ENCODE measurements at regions not wholly inside any gene's neighbourhood (a gene's known extent, or its start where the extent isn't known, plus 50 kb on each side); places are given as distances from the start of the nearest gene placed in this dataset.
"Not testable (repeated sequence)": the region's sequence is repeated elsewhere in the genome, so short reads cannot be mapped to it uniquely, and the experiment has no call there.

DNA sequence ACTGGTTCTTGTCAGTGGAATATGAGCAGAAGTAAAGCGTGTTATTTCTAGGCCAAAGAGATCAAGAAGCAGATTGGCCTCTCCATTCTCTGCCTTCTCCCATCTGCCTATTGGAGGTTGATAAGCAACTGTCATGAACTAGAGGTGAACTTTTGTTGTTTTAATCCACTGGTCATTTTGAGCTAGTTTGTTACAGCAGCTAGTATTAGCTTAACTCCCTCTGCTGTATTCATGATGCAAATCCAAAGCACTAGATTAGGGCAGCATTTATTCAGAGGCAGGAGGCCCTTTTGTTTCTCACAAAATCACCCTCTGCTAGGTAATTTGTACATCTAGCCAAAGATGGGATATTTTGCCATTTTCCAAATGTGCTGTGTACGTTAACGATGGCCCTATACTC, 97.3 kb upstream of the DPT start:
- no peak for DNase-seq (ENCODE audit: low read depth)

DNA sequence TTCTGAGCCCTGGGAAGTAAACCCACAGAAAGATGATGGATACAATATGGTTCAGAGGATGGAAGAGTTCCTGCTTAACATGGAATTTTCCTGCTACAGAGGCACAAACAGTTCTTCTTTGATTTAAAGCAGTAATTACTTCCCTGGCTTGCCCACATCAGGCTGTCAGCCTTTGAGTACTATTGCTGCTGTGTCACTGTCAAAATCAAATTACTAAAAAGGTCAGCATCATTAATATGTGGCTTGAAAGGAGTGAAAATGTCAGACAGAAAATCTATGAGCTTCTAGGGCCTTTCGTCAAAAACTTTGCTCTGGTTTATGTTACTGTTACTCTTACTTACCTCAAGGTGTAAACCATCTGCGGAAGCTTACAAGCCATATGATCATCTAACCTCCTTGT, 98.6 kb upstream of the DPT start:
- DNase-seq (ENCODE audit: low read depth): no peak

DNA sequence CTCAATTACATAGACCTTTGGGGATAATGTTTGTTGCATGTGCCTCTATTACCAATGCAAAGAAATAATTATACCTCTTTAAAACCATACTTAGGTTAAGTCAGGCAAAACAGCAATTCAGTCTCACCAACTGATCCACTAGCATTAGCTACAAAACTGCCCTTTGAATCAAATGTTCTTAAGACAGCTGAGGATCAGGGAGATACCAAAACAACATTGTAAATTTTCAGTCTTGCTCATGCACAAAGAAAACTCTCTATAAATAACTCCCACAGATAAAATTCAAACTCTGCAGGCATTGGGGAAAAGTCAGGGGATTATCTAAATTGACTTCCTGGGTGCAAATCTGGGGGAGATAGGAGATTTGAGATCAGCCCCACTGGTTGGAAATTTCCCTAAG, 100.9 kb upstream of the DPT start:
- DNase-seq (ENCODE audit: low read depth): no peak

DNA sequence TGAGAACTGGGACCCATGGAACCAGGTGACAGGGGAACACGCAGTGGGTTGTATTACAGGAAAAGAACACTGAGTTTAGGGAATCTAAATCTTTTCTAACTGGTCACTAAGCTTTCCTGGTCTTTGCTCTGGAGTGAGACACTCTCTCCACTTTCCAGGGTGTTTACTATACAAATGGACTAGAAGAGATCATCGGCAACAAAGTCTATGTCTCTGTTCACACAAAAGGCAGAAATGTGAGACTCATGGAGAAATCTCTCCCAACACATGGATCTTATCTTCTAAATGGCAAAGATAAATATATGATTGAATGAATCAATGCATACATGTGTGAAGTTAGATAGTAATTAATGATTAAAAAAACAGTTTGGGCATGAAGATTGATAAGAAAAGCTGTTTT, 101.6 kb upstream of the DPT start:
- DNase-seq (ENCODE audit: low read depth): no peak

DNA sequence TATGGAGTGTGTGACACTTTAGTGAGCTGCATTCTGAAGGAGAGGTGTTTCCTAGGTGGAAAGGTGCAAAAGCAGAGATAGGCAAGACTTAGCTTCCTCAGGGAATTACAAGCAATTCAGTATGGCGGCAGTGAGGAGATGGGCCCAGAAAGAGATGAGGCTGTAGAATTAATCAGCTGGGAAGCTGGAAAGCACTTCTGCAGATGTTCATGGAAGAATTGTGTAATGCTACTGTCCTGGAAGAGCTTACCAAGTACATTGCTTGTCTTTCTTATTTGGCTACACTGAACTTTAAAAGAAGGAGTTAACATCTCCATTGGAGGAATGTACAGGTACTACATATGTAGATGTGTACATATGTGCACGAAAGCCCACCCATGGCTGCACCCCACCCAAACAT, 103.7 kb upstream of the DPT start:
- no peak for DNase-seq (ENCODE audit: low read depth)

DNA sequence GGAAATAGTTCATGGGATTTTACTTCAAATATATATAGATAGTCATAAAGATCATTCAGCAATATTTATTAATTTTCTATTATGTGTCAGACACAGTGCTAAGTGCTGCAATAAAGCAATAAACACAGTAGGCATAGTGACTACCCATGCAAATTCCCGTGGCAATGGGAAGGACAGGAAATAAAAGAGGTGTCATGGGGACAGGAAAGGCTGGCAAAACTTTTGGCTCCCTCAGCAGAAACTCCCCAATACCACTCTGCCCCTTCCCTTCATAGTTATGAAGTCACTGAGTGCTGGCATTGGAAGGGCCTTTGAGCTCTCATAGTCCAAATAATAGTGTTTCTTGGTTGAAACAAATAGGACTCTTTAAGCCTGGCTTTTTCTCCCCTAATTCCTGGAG, 104.4 kb upstream of the DPT start:
- no peak for DNase-seq (ENCODE audit: low read depth)

DNA sequence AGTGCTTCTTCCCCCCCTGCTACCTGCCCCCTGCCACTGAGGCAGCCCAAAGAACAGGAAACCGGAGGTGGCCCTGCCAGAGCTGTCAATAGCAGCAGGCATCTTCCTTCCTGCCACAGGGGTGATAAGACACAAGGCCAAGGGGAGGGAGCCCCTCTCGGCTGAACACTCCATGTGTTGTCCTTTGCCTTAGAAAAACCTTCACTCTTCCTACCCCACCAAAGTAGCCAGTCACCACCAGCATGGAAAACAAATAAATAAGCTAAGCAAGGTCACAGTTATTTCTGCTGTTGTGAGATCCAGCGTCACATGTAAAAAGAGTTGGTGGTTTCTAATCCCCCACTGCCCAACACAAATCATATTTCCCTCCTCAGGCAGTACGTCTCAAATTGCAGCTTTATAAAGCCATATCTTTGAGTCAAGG, 104.8 kb upstream of the DPT start:
- no peak for DNase-seq (ENCODE audit: low read depth)

DNA sequence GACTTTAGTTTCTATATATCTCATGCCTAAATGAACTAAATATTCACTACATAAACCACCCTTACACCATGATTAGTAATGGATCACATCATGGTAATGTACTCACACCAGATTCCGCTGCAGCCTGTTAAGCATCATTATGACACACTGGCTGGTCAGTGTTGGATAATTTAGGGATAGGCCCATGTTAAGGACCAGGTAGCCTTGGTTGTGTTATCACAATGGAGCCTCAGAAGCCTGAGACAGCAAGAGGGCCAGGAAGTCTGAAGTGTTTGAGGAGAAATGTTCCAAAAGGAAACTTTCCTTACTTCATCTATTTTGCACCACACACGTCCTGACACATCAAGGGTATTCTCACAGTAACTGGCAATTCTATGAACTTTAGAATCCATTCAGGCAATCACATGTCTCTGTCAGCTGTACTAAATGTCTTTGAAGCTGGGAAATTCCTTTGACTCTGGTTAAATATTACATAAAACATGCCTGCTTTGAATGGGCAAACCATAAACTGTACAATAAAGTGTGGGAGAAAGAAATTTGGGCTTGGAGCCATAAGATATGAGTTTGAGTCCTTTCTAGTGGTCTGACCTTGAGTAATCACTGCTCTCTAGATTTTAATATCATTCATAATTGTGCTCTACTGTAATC, 105.3 kb upstream of the DPT start:
- DNase-seq (ENCODE audit: low read depth): no peak

DNA sequence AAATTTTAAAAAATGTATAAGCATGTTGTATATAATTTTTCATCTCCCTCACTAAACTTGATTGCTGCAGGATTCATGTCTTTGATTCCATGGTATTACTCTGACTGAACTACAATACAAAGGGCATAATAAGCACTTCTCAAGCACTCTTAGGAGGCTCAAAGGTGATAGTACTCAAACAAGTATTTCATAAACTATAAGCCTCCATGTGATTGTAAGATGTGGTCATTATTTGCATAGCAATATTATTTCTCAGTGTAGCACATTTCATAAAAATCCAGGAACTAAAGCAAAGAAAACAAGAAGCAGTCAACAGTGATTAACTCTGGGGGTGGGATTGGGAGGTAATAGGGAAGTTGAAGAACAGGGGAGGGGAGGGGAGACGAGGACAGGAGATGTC, 106.2 kb upstream of the DPT start:
- no peak for DNase-seq (ENCODE audit: low read depth)

DNA sequence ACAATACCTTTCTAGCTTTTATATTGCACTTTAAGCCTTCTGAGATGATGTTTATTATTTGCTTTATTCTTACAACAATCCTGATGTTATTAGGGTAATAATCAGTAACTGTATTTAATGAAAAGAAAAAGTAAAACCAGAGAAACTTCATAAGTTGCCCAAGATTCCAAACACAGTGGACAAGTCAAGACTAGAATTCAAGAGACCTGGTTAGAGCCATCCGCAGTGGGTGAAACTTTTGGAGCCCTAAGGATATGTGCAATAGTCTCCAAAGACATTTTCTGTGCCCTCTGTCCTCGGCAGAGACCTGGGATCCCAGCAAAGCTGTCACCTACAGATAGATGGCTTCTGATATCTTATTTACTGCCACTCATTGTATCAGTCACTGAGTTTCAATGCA, 106.8 kb upstream of the DPT start:
- no peak for DNase-seq (ENCODE audit: low read depth)

DNA sequence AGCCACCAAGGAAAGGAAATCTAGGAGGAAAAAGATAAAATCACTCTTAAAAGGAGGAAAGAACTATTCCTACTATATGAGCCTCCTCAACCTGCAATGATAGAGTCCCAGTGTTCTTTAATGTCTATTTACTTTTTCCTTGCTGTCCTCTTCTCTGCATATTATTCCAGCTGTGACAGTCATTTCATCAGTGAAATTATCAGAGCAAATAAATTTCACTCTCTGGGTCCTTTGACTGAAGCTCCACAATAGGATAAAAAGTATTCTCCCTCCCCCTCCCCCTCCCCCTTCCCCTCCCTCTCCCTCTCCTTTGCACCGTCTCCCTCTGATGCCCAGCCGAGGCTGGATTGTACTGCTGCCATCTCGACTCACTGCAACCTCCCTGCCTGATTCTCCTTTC, 107.5 kb upstream of the DPT start:
- no peak for DNase-seq (ENCODE audit: low read depth)

DNA sequence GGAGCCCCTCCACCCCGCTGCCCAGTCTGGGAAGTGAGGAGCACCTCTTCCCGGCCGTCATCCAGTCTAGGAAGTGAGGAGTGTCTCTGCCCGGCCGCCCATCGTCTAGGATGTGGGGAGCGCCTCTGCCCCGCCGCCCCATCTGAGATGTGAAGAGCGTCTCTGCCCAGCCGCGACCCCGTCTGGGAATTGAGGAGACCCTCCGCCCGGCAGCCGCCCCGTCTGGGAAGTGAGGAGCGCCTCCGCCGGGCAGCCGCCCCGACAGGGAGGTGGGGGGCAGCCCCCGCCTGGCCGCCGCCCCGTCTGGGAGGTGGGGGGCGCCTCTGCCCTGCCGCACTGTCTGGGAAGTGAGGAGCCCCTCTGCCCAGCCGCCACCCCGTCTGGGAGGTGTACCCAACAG, 108.2 kb upstream of the DPT start:
- DNase-seq (ENCODE audit: low read depth): not testable (repeated sequence)

DNA sequence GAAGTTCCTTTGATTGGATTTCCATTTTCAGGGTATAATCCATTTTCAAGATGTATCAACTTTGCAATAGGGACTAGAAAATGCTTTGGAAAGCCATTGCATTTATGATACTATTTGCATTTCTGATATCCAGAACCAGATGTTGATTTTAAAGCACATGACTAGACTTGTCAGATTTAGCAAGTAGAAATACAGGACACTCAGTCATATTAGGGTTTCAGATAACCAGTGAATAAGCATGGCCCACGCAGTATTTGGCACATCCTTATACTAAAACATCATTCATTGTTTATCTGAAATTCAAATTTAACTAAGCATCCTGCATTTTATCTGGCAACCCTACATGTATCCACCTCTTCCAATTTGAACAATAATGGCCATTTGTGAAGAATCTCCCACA, 113.3 kb upstream of the DPT start:
- DNase-seq (ENCODE audit: low read depth): no peak

DNA sequence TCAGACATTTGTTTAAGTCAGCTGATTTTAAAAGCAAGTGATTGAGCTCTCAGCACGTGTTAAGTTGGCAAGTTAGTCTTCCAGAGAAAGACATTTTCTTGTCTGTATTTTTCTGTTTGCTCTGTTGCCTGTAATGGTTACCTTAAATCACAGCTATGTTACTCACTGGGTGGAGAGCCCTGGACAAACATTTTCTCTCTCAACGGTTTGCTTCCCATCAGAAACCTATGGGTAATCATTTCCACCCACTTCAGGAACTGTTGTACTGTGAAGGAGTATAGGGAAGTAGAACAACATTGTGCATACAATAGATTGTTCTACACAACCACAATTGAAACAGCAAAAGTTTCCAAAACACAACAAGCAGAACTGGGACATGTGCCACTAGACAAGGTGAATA, 113.9 kb upstream of the DPT start:
- DNase-seq (ENCODE audit: low read depth): no peak

DNA sequence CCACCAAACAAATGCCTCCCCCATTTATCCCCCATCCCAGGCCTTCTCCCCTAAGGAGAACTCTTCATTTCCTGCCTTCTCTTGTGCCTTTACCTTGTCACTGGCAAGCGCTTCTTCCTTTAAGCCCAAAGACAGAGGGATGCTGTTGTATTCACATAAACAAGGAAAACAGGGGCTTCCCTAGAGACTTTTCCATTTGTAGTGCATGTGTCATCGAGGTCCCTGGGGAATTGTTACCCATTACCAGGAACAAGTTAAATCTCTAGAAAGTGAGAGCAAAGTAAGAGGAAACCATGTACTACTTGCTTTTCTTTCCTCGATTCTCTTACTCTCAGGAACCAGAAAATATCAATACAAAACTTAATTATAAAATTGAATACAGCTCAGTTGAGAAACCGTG, 114.4 kb upstream of the DPT start:
- no peak for DNase-seq (ENCODE audit: low read depth)

DNA sequence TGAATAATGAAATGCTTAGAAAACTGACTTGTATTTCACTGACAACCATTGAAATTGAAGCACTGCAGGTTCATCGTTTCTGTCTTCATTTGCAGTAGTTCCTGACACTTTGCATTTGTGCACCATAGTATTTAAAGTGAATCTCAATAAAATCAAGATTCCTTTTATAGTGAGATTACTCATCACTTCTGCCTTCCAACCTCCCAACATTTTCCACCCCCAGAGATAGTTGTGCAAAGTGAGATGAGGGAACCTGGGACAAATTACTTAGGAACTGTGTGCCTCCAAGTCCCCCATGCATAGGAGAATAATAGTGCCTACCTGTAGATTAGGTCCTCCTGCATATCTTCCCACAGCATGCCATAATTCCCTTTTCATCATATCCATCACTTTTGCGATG, 114.9 kb upstream of the DPT start:
- DNase-seq (ENCODE audit: low read depth): no peak

DNA sequence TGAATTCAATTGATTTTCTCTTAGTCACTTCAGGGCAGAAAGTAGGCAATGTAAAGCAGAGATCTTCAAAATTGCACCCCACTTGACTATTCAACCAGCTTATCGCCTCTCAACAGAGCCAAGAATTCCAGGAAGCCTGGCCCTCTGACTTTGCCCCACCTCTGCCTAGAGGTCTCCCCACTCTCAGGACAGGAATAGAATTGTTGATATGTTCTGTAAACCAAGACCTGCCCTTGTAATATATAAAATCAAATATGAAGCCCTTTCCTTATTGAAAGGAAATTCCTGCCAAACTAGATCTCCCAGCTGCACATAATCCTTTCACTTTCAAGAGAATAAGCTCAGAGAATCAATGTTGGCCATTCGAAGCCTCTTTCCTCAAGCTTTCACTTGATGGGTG, 116.1 kb upstream of the DPT start:
- DNase-seq (ENCODE audit: low read depth): no peak

DNA sequence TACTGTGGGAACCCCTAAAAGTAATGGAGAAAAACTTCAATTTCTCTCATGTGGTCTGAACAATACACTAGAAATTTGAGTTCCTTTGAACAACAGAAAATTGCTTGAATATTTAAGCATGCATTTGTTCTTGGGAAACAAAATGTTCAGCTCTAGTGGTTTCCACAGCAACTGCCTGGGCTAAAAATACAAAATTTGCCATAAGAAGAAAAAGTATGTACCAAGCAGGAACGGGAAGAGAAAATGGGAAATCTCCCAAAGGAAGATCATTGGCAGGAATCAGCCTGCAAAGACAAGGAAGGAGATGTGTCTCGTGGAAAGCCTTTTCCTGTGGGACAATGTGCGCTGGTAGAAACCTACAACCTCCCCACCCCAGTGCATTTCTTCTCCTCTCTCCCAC, 119.0 kb upstream of the DPT start:
- no peak for DNase-seq (ENCODE audit: low read depth)

DNA sequence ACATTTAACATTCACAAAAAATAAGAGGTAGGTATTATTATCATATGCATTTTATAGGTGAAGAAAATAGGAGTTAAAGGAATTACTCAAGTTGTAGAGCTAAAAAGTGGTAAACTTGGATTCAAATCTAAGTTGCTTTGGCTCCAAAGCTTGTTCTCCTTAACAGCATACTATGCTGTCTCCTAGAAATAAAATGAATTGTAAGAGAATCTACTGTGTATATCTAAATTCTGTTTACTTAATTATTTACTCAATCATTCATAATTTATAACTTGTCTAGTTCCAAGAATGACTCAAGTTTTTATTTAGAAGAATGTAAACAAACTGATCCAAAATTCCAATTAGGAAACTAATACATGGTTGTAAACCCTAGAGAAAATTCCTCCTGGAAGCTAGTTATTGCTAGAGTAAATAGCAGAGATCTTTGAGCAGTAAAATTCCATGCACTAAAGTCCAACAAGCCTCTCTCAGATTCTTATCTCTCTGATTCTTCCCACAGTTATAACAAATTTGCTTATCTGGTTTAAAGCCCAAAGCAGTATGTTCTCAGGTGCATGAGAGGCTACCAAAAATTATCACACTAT, 132.5 kb upstream of the DPT start:
- DNase-seq (ENCODE audit: low read depth): no peak

DNA sequence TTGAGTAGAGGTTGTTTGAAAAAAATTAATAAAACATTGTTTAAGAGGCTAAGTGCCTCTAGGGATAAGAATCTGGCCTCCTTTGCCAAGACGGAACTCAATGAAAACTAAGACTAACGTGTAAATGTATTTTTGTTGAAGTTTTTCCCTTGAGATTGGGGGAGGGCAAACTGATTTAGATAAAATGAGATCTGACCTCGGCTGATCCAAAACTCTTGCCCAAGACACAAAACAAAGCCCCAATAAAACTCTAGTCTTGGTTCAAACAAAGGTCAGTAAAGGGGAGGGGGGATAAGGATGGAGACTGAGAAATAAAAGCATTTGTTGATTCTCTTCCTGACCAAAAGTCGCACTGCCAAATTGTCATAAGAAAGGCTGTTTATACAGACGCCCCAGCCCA, 134.8 kb upstream of the DPT start:
- no peak for DNase-seq (ENCODE audit: low read depth)

DNA sequence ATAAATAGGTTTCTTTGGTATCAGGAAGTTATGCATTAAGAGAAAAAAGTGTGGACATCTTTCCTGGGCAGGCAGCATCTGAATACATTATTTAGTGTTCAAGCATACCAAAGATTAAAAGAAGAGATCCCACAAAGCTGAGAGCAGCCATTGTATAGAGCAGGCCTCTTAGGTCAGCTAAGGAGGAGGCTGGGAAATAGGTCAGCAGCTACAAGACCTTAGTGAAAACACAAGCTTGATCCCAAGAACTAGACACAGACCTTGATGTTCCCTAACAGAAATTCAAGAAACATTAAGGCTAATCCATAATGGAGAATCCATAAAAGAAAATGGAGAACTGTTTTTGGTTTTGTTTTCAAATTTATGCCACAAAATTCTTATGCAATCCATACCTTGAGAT, 135.3 kb upstream of the DPT start:
- no peak for DNase-seq (ENCODE audit: low read depth)

DNA sequence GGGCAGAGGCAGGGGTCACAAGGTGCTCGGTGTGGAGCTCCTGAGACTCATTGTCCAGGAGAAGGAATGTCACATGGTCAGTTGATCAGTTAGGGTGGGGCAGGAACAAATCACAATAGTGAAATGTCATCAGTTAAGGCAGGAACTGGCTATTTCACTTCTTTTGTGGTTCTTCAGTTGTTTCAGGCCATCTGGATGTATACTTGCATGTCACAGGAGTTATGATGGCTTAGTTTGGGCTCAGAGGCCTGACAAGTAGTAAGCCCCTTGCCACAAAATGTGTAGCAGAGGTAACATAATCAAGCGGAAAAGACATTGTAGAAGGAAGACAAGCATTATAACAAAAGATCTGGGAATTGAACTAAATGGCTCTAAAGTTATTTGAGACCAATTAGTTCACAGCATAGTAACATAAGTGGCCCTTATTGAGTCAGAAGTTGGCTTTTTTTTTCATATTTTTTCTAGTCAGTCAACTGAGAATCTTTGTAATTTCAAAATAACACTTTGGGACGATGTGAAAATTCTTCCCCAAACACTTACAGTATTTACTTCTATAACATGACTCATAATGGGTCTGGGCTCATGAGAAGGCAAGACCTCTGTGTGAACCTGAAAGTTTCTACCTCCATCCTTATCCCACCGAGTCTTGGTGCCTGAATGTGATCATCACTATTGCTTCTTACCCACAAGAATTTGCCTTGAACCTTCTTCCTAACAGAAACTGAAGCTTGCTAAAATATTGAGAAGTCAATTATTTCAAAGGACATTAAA, 137.0 kb upstream of the DPT start:
- DNase-seq (ENCODE audit: low read depth): no peak

DNA sequence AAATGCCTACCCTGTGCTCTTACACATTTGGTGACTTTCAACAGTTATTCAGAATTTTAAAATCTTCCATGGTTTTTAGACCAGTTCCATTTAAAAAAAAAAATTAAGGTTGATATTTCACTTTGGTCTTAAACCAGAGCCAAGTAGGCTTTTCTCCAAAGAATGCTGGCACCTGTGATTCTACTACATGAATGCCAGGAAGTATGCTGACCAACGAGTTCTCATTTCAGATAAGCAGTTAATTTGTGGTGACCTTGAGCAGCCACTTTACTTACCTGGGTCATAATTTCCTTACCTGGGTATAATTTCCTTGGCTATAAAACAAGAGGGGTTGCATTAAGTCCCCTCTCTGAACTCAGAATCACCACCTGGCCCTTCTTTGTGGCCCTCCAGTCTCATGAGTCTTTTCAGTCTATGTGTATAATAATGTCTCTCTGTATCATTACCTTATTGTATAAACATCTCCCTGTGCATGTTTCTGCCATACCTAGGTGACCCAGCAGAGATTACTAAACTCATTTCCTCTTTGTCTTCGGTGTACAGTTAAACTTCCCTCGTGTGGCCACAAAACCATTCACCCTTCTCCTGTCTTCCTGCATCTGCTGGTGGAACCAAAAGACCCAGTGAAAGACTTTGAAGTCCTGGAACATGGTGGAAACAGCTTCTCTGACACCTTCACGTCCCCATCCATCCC, 139.1 kb upstream of the DPT start:
- no peak for DNase-seq (ENCODE audit: low read depth)
